B cell (primary cell): ENCODE measurements at regions not wholly inside any gene's neighbourhood (a gene's known extent, or its start where the extent isn't known, plus 50 kb on each side); places are given as distances from the start of the nearest gene placed in this dataset.

Experiments used
- ATAC-seq: fragments of 200-7000 bp; cut with Tn5 transposase; one replicate; pipeline ENCODE4 v1.10.0; 2021; ENCODE audit warnings: low read depth, mild to moderate bottlenecking, moderate number of reproducible peaks, moderate library complexity
- CTCF ChIA-PET: fragments of 350-600 bp; sonication (Branson Sonifier 250); formaldehyde crosslinking; loops from one replicate; lab custom pipeline; 2021; ENCODE audit warnings: antibody characterized with exemption, inconsistent platforms; lab: Charles Lee
- POLR2A ChIA-PET: fragments of 350-600 bp; sonication (Branson Sonifier 250); formaldehyde crosslinking; loops from one replicate; lab custom pipeline; 2021; ENCODE audit warnings: antibody characterized with exemption; lab: Charles Lee
- DNase-seq: peaks from one replicate; pipeline ENCODE4 v3.0.0; 2013
- H2AFZ ChIP-seq: 2 replicates; pipeline ENCODE4 v1.6.1; 2012; ENCODE audit warnings: mild to moderate bottlenecking, low read depth, low read length; ENCODE audit not compliant: insufficient read depth, poor library complexity, severe bottlenecking
- H3K27ac ChIP-seq, 2 donors: 1 replicate in 1 of 2; 2 replicates in 1 of 2; pipeline ENCODE4 v1.5.1; 2012 to 2013; ENCODE audit warnings: low read length in 2 of 2, mild to moderate bottlenecking in 2 of 2, moderate library complexity in 1 of 2
- H3K27me3 ChIP-seq, 4 experiments: fragments of 200-600 bp in 1 of 4; sonication (generic) in 1 of 4; replicated peaks in 1 of 4; 1 replicate in 2 of 4; 2 replicates in 2 of 4; pipeline versions ENCODE4 v1.6.1 to v1.7.0; 2013 to 2016; ENCODE audit warnings: low read length in 3 of 4, mild to moderate bottlenecking in 2 of 4, mixed read lengths in 1 of 4, moderate library complexity in 1 of 4; ENCODE audit not compliant: insufficient read depth in 4 of 4, control insufficient read depth in 3 of 4; ENCODE audit errors: control extremely low read depth in 1 of 4
- H3K36me3 ChIP-seq, 2 experiments: replicated peaks in 1 of 2; 1 replicate in 1 of 2; 2 replicates in 1 of 2; pipeline versions ENCODE4 v1.6.1 to v1.7.1; 2013; ENCODE audit warnings: low read length in 1 of 2; ENCODE audit not compliant: insufficient read depth in 2 of 2, control insufficient read depth in 1 of 2; ENCODE audit errors: control extremely low read depth in 1 of 2, extremely low read depth in 1 of 2
- H3K4me1 ChIP-seq, 2 donors: fragments of 200-600 bp in 1 of 2; sonication (generic) in 1 of 2; 1 replicate in 1 of 2; 2 replicates in 1 of 2; pipeline versions ENCODE4 v1.5.1 to v1.6.1; 2013 to 2017; ENCODE audit warnings: low read length in 2 of 2; ENCODE audit not compliant: control insufficient read depth in 2 of 2, insufficient read depth in 2 of 2
- H3K4me2 ChIP-seq: replicated peaks from 2 replicates; pipeline ENCODE3; 2012; ENCODE audit warnings: mild to moderate bottlenecking, low read depth, low read length; ENCODE audit not compliant: poor library complexity, severe bottlenecking
- H3K4me3 ChIP-seq, 5 experiments: fragments of 200-600 bp in 1 of 5; sonication (generic) in 1 of 5; 1 replicate in 3 of 5; 2 replicates in 2 of 5; pipeline versions ENCODE4 v1.5.1 to v1.7.0; 2011 to 2016; ENCODE audit warnings: low read length in 4 of 5, mild to moderate bottlenecking in 4 of 5, low read depth in 2 of 5, control low read depth in 1 of 5, moderate library complexity in 1 of 5; ENCODE audit not compliant: insufficient read depth in 1 of 5; ENCODE audit errors: control extremely low read depth in 1 of 5, extremely low read depth in 1 of 5
- H3K79me2 ChIP-seq: fragments of 200-600 bp; sonication (generic); one replicate; pipeline ENCODE4 v1.6.0; 2016; ENCODE audit warnings: low read length; ENCODE audit not compliant: control insufficient read depth, insufficient read depth
- H3K9ac ChIP-seq: fragments of 200-600 bp; sonication (generic); 2 replicates; pipeline ENCODE4 v1.6.1; 2017; ENCODE audit warnings: mild to moderate bottlenecking, low read length, moderate library complexity
- H3K9me3 ChIP-seq, 3 donors: one replicate each; pipeline versions ENCODE4 v1.6.1 to v1.7.1; 2013; ENCODE audit warnings: low read length in 2 of 3; ENCODE audit not compliant: control insufficient read depth in 2 of 3, insufficient read depth in 1 of 3; ENCODE audit errors: control extremely low read depth in 1 of 3
- H4K20me1 ChIP-seq: 2 replicates; pipeline ENCODE4 v1.6.0; 2012; ENCODE audit warnings: mild to moderate bottlenecking, low read length; ENCODE audit not compliant: insufficient read depth, control insufficient read depth, poor library complexity, severe bottlenecking
- H3K27ac Mint-ChIP-seq: one replicate; pipeline ENCODE4 v1.8.0; 2021; ENCODE audit warnings: mixed read lengths
- H3K27me3 Mint-ChIP-seq: one replicate; pipeline ENCODE4 v1.8.0; 2021; ENCODE audit warnings: mixed read lengths
- H3K4me1 Mint-ChIP-seq: one replicate; pipeline ENCODE4 v1.8.0; 2021; ENCODE audit warnings: mixed read lengths
- H3K4me3 Mint-ChIP-seq: one replicate; pipeline ENCODE4 v1.8.0; 2021; ENCODE audit warnings: mixed read lengths
- H3K9me3 Mint-ChIP-seq: one replicate; pipeline ENCODE4 v1.8.0; 2022; ENCODE audit warnings: mixed read lengths; ENCODE audit not compliant: insufficient read depth
- EZH2 ChIP-seq: IDR thresholded peaks from 2 replicates; pipeline ENCODE4 v1.6.1; 2012; ENCODE audit warnings: borderline replicate concordance, low read depth, mild to moderate bottlenecking, moderate library complexity, low read length; ENCODE audit not compliant: insufficient read depth, poor library complexity, severe bottlenecking
- WGBS: methylation state at CpG from one replicate; pipeline ENCODE4 v1.1.5; 2013; ENCODE audit warnings: missing lambda C conversion rate; ENCODE audit not compliant: insufficient coverage; 5-methylcytosine and 5-hydroxymethylcytosine counted together
- intact Hi-C: fragments of 100-400 bp; cut with micrococcal nuclease; formaldehyde crosslinking; loops from one replicate; pipeline ENCODE4 v1.10.0; 2022
- TF ChIP-seq, protein P1 (sequence below): fragments of 200-600 bp; IDR thresholded peaks from one replicate; pipeline ENCODE4 v1.8.0; 2022; ENCODE audit warnings: antibody characterized with exemption, mild to moderate bottlenecking

DNA sequence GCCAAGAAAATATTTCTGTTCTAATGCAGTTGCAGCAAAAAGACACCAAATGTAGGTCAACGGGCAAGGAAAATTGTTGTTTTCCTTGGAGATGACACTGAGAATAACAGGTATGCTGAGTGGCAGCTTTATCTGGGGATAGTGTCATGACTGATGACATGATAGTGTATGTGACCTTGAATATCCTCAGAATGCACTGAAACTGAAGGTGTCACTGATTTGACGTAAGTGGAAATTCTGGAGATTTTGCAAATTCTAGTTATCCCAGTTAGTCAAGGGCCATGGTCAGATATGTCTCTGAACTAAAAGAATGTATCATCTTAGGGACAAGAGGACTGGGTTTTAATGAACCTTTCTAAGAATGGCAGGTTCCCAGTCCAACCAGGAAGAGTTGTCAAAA, 138.0 kb upstream of the C9orf72 start:
- Histone ChIP-seq H3K9ac (no peak overlapping the region), H3K36me3 (no peaks in the 10 kb centered on the region), H3K4me2 (no peak overlapping the region), H3K79me2 (no peaks in the 10 kb centered on the region), H3K9me3 (no peaks in the 10 kb centered on the region), H3K4me3 (no peak overlapping the region), H4K20me1 (no peaks in the 10 kb centered on the region), H2AFZ (no peak overlapping the region), H3K27ac (no peak overlapping the region), H3K4me1 (no peaks in the 10 kb centered on the region), H3K27me3 (peaks cover 0 to 3% (median 0%) of the 10 kb centered on the region in 4 experiments)
- Mint-ChIP-seq H3K9me3 (no peaks in the 10 kb centered on the region), H3K4me3 (no peak overlapping the region), H3K4me1 (no peaks in the 10 kb centered on the region), H3K27me3 (peaks cover 4% of the 10 kb centered on the region), H3K27ac (no peak overlapping the region)
- no peak for ATAC-seq
- intact Hi-C loops, result no loop called here
- TF ChIP-seq, protein P1, sequence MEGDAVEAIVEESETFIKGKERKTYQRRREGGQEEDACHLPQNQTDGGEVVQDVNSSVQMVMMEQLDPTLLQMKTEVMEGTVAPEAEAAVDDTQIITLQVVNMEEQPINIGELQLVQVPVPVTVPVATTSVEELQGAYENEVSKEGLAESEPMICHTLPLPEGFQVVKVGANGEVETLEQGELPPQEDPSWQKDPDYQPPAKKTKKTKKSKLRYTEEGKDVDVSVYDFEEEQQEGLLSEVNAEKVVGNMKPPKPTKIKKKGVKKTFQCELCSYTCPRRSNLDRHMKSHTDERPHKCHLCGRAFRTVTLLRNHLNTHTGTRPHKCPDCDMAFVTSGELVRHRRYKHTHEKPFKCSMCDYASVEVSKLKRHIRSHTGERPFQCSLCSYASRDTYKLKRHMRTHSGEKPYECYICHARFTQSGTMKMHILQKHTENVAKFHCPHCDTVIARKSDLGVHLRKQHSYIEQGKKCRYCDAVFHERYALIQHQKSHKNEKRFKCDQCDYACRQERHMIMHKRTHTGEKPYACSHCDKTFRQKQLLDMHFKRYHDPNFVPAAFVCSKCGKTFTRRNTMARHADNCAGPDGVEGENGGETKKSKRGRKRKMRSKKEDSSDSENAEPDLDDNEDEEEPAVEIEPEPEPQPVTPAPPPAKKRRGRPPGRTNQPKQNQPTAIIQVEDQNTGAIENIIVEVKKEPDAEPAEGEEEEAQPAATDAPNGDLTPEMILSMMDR, result no peak
- ChIA-PET CTCF (no interaction called here), POLR2A (no interaction called here)
- DNase-seq, result no peak
- 100% methylated on average over 2 of the region's 2 CpGs for WGBS

DNA sequence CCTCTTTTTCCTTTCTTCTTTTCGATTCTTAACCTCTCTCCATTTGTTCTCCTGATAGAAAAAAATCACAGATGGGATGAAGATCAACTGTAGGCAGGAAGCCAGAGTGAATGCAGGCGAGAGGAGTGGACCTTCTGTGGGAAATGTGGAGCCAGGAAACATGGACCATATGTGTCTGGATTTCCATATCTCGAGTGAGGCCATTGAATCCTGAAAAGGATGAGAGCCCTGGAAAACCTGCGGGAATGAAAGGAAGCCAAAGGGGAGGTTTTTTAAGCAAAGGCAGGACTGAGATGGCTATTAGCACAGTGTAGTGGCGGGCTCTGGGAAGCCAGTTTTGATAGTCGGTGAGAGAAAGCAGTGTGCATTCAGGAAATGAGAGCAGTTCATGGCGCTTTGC, 139.5 kb upstream of the C9orf72 start:
- no peaks in the 10 kb centered on the region for H3K9me3 Mint-ChIP-seq
- Histone ChIP-seq H3K9me3 (no peaks in the 10 kb centered on the region), H2AFZ (no peak overlapping the region), H3K79me2 (no peaks in the 10 kb centered on the region), H3K36me3 (no peaks in the 10 kb centered on the region), H3K4me1 (no peaks in the 10 kb centered on the region), H3K27me3 (peaks cover 0 to 3% (median 0%) of the 10 kb centered on the region in 4 experiments), H3K4me2 (no peak overlapping the region), H4K20me1 (no peaks in the 10 kb centered on the region), H3K4me3 (no peak overlapping the region), H3K27ac (no peak overlapping the region), H3K9ac (no peak overlapping the region)
- ChIA-PET CTCF (no interaction called here), POLR2A (no interaction called here)
- no peak for ATAC-seq
- H3K27ac Mint-ChIP-seq, result no peak overlapping the region
- no peak for DNase-seq
- H3K4me3 Mint-ChIP-seq, result no peak overlapping the region
- no peak for TF ChIP-seq EZH2
- TF ChIP-seq, protein P1, result no peak
- H3K27me3 Mint-ChIP-seq, result peaks cover 10% of the 10 kb centered on the region
- no peaks in the 10 kb centered on the region for H3K4me1 Mint-ChIP-seq
- 87% methylated on average over 5 of the region's 7 CpGs for WGBS
- intact Hi-C loops, result no loop called here
